Neural cell (in vitro differentiated cells): ENCODE measurements at regions not wholly inside any gene's neighbourhood (a gene's known extent, or its start where the extent isn't known, plus 50 kb on each side); places are given as distances from the start of the nearest gene placed in this dataset.

Experiments used
- H2AFZ ChIP-seq: fragments of 200-600, 300-800 bp; sonication (generic), shearing (Covaris generic); 2 replicates; pipeline ENCODE4 v1.6.0; 2014; ENCODE audit warnings: low read depth, mild to moderate bottlenecking, antibody characterized with exemption, low read length, moderate library complexity
- H3F3A ChIP-seq: fragments of 200-600 bp; shearing (Covaris generic); 2 replicates; pipeline ENCODE4 v1.6.1; 2016; ENCODE audit warnings: mild to moderate bottlenecking, moderate library complexity, mixed read lengths, antibody characterized with exemption, low read length; ENCODE audit not compliant: insufficient read depth, poor library complexity, severe bottlenecking
- H3K27ac ChIP-seq: fragments of 200-600, 300-800 bp; sonication (generic), shearing (Covaris generic); 2 replicates; pipeline ENCODE4 v1.5.1; 2014; ENCODE audit warnings: mild to moderate bottlenecking, low read length, moderate library complexity
- H3K27me3 ChIP-seq: fragments of 300-800, 200-600 bp; sonication (generic), shearing (Covaris generic); 2 replicates; pipeline ENCODE4 v1.6.0; 2014; ENCODE audit warnings: mild to moderate bottlenecking, low read depth, low read length, moderate library complexity; ENCODE audit not compliant: insufficient read depth
- H3K36me3 ChIP-seq: fragments of 300-800, 200-600 bp; sonication (generic), shearing (Covaris generic); 2 replicates; pipeline ENCODE4 v1.5.1; 2014; ENCODE audit warnings: mild to moderate bottlenecking, antibody characterized with exemption, low read length, moderate library complexity; ENCODE audit not compliant: insufficient read depth
- H3K4me2 ChIP-seq: fragments of 300-800, 200-600 bp; sonication (generic), shearing (Covaris generic); 2 replicates; pipeline ENCODE4 v1.6.0; 2014; ENCODE audit warnings: mild to moderate bottlenecking, low read length
- H3K4me3 ChIP-seq: fragments of 300-800, 200-600 bp; sonication (generic), shearing (Covaris generic); 2 replicates; pipeline ENCODE4 v1.5.1; 2014; ENCODE audit warnings: mild to moderate bottlenecking, low read length, moderate library complexity
- H3K79me2 ChIP-seq: fragments of 200-600 bp; shearing (Covaris generic); replicated peaks from 2 replicates; pipeline ENCODE4 v1.6.0; 2014; ENCODE audit warnings: mild to moderate bottlenecking, low read length, moderate library complexity; ENCODE audit not compliant: insufficient read depth
- H3K9ac ChIP-seq: fragments of 300-800, 200-600 bp; sonication (generic), shearing (Covaris generic); 2 replicates; pipeline ENCODE4 v1.6.1; 2016; ENCODE audit warnings: mild to moderate bottlenecking, low read length, mixed read lengths
- H3K9me2 ChIP-seq: fragments of 200-600 bp; shearing (Covaris generic); 2 replicates; pipeline ENCODE4 v1.6.1; 2016; ENCODE audit warnings: mild to moderate bottlenecking, low read length, mixed read lengths; ENCODE audit not compliant: insufficient read depth
- H3K9me3 ChIP-seq: fragments of 200-600, 300-800 bp; sonication (generic), shearing (Covaris generic); 2 replicates; pipeline ENCODE4 v1.6.1; 2016; ENCODE audit warnings: mild to moderate bottlenecking, mixed run types, low read length, moderate library complexity, mixed read lengths
- H4K20me1 ChIP-seq: fragments of 200-600 bp; shearing (Covaris generic); 2 replicates; pipeline ENCODE4 v1.6.1; 2016; ENCODE audit warnings: mild to moderate bottlenecking, mixed run types; ENCODE audit not compliant: insufficient read depth
- EP300 ChIP-seq: fragments of 450-650 bp; conservative IDR thresholded peaks from 2 replicates; pipeline ENCODE4 v1.6.1; 2014; ENCODE audit warnings: antibody characterized with exemption, mild to moderate bottlenecking, moderate library complexity; ENCODE audit not compliant: poor library complexity, severe bottlenecking
- EZH2 ChIP-seq: fragments of 200-600, 300-800 bp; shearing (Covaris generic), sonication (generic); IDR thresholded peaks from 2 replicates; pipeline ENCODE4 v1.6.1; 2014; ENCODE audit warnings: antibody characterized with exemption, low read length, borderline replicate concordance, mild to moderate bottlenecking; ENCODE audit not compliant: insufficient read depth, poor library complexity, severe bottlenecking
- MXI1 ChIP-seq: fragments of 450-650 bp; conservative IDR thresholded peaks from 2 replicates; pipeline ENCODE4 v1.6.1; 2014; ENCODE audit warnings: antibody characterized with exemption, mild to moderate bottlenecking; ENCODE audit not compliant: poor library complexity, severe bottlenecking
- RAD21 ChIP-seq: fragments of 450-650 bp; conservative IDR thresholded peaks from 2 replicates; pipeline ENCODE4 v1.6.1; 2014; ENCODE audit warnings: antibody characterized with exemption, mild to moderate bottlenecking, moderate library complexity
- SMC3 ChIP-seq: fragments of 450-650 bp; conservative IDR thresholded peaks from 2 replicates; pipeline ENCODE4 v1.6.1; 2014; ENCODE audit warnings: antibody characterized with exemption, mild to moderate bottlenecking, moderate library complexity; ENCODE audit not compliant: poor library complexity
- TAF1 ChIP-seq: IDR thresholded peaks from 2 replicates; pipeline ENCODE4 v1.6.1; 2012; ENCODE audit warnings: low read depth
- TF ChIP-seq, protein P1 (sequence below): IDR thresholded peaks from 2 replicates; pipeline ENCODE4 v1.6.1; 2012; ENCODE audit warnings: borderline replicate concordance
- TF ChIP-seq, protein P2 (sequence below): fragments of 450-650 bp; IDR thresholded peaks from 2 replicates; pipeline ENCODE4 v1.5.1; 2014; ENCODE audit warnings: antibody characterized with exemption, mild to moderate bottlenecking, moderate library complexity; ENCODE audit not compliant: poor library complexity, severe bottlenecking

DNA sequence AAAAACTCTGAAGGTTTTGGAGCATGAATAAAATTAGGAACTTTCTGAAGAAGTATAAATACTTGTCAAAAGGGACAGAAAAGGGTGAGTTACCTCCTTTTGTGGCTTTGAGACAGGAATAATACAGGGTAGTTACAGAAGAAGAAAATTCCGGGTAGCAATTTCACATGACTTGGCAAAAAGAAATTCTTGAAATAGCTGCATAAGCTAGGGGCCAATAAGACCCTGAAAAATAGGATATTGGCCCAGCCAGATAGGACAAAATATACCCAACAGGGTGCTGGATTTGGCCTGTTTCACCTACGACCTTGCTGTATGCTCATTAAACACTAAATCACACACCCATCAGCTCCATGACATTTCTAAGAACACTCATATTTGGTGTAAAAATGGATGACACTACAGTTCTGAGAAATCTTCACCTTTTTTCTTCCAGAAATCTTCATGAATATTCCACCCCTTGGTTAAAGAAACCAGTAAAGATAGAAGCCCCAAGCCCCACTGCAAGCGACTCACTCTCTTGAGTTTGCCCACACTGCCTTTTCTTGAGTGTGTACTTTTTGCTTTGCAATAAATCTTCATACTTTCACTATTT, 362.7 kb downstream of the SEMA3D start:
- Histone ChIP-seq H3K36me3 (no peaks in the 10 kb centered on the region), H3K4me2 (no peak overlapping the region), H3K9me2 (no peaks in the 10 kb centered on the region), H3K9me3 (no peaks in the 10 kb centered on the region), H3K4me3 (no peak overlapping the region), H3K27me3 (no peaks in the 10 kb centered on the region), H3K9ac (no peak overlapping the region), H2AFZ (no peak overlapping the region), H3K79me2 (no peaks in the 10 kb centered on the region), H4K20me1 (no peaks in the 10 kb centered on the region), H3K27ac (no peak overlapping the region), H3F3A (no peaks in the 10 kb centered on the region)
- TF ChIP-seq RAD21: no peak
- TF ChIP-seq EP300: no peak
- no peak for TF ChIP-seq MXI1
- TF ChIP-seq, protein P1, sequence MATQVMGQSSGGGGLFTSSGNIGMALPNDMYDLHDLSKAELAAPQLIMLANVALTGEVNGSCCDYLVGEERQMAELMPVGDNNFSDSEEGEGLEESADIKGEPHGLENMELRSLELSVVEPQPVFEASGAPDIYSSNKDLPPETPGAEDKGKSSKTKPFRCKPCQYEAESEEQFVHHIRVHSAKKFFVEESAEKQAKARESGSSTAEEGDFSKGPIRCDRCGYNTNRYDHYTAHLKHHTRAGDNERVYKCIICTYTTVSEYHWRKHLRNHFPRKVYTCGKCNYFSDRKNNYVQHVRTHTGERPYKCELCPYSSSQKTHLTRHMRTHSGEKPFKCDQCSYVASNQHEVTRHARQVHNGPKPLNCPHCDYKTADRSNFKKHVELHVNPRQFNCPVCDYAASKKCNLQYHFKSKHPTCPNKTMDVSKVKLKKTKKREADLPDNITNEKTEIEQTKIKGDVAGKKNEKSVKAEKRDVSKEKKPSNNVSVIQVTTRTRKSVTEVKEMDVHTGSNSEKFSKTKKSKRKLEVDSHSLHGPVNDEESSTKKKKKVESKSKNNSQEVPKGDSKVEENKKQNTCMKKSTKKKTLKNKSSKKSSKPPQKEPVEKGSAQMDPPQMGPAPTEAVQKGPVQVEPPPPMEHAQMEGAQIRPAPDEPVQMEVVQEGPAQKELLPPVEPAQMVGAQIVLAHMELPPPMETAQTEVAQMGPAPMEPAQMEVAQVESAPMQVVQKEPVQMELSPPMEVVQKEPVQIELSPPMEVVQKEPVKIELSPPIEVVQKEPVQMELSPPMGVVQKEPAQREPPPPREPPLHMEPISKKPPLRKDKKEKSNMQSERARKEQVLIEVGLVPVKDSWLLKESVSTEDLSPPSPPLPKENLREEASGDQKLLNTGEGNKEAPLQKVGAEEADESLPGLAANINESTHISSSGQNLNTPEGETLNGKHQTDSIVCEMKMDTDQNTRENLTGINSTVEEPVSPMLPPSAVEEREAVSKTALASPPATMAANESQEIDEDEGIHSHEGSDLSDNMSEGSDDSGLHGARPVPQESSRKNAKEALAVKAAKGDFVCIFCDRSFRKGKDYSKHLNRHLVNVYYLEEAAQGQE: no peak
- TF ChIP-seq EZH2: no peak
- no peak for TF ChIP-seq SMC3

DNA sequence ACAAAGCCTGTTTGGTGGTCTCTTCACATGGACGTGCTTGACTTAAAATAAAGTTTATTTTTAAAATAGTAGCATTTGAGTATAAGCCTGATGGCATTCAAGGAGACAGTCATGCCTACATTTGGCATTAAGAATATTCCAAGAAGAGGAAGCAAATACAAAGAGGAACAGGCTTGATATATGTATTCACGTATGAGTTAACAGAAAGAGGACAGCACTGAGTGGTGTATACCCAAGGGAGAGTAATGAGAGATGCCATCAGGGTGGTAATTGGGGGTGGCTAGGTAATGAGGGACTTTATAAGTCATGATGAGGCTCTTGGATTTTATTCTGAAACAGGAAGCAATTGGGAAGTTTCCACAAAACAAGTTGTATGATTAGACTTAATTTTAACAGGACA, 363.3 kb downstream of the SEMA3D start:
- Histone ChIP-seq H3K27me3 (no peaks in the 10 kb centered on the region), H2AFZ (no peak overlapping the region), H3F3A (no peaks in the 10 kb centered on the region), H3K9me3 (no peaks in the 10 kb centered on the region), H3K9me2 (no peaks in the 10 kb centered on the region), H3K4me3 (no peak overlapping the region), H3K4me2 (no peak overlapping the region), H3K9ac (no peak overlapping the region), H4K20me1 (no peaks in the 10 kb centered on the region), H3K36me3 (no peaks in the 10 kb centered on the region), H3K27ac (no peak overlapping the region), H3K79me2 (no peaks in the 10 kb centered on the region)
- TF ChIP-seq EZH2 (no peak), RAD21 (no peak), EP300 (no peak), MXI1 (no peak), TAF1 (no peak)
- TF ChIP-seq, protein P2, sequence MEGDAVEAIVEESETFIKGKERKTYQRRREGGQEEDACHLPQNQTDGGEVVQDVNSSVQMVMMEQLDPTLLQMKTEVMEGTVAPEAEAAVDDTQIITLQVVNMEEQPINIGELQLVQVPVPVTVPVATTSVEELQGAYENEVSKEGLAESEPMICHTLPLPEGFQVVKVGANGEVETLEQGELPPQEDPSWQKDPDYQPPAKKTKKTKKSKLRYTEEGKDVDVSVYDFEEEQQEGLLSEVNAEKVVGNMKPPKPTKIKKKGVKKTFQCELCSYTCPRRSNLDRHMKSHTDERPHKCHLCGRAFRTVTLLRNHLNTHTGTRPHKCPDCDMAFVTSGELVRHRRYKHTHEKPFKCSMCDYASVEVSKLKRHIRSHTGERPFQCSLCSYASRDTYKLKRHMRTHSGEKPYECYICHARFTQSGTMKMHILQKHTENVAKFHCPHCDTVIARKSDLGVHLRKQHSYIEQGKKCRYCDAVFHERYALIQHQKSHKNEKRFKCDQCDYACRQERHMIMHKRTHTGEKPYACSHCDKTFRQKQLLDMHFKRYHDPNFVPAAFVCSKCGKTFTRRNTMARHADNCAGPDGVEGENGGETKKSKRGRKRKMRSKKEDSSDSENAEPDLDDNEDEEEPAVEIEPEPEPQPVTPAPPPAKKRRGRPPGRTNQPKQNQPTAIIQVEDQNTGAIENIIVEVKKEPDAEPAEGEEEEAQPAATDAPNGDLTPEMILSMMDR: no peak
